HT1080 (cell line): ENCODE measurements at regions not wholly inside any gene's neighbourhood (a gene's known extent, or its start where the extent isn't known, plus 50 kb on each side); places are given as distances from the start of the nearest gene placed in this dataset.

Experiments
- DNase-seq: peaks from one replicate; pipeline ENCODE4 v3.0.0-alpha.2; 2015; ENCODE audit warnings: low read depth

DNA sequence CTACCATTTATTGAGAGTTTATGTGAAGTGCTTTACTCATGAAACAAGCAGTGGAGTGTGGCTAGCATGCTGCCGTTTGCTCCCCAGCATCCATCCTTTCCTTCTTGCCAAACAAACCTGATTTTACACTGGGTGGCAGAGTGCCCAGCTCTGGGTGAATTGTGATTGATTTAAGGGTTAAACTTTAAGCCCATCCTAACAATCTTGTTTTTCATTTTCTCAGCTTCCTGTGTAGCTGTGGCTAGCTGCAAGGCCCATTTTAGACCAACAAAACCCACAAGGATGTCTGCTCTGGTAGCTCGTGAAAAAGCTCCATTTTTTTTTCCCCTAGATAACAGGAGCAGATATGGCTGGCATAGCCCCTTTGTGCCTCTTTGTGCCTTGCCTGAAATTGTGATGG lies 77.7 kb upstream of the KCNG1 start:
- DNase-seq, result no peak

DNA sequence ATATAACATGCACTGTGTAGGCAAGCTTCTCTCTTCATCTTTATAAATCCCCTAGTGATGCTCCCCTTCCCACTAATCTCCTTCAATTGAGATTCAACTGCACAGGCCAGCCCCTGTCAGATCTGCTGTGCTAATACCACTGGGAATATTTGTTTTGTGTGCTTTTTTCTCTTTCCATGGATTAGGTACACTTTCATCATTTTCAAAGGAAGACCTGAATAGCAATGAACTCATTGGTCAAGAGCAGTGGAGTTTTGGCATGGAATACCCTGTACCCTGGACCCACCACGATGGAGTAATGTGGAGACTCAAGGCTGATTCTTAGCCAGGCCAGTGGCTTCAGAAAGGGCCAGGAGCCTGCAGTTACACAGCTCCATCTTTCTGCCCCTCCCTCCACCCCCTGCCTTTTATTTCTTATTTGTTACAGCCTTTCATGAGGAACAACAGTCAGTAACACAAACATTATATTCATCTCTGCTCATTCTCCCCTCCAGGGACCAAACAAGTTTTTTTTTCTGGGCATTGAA lies 75.4 kb upstream of the KCNG1 start:
- DNase-seq, result no peak

DNA sequence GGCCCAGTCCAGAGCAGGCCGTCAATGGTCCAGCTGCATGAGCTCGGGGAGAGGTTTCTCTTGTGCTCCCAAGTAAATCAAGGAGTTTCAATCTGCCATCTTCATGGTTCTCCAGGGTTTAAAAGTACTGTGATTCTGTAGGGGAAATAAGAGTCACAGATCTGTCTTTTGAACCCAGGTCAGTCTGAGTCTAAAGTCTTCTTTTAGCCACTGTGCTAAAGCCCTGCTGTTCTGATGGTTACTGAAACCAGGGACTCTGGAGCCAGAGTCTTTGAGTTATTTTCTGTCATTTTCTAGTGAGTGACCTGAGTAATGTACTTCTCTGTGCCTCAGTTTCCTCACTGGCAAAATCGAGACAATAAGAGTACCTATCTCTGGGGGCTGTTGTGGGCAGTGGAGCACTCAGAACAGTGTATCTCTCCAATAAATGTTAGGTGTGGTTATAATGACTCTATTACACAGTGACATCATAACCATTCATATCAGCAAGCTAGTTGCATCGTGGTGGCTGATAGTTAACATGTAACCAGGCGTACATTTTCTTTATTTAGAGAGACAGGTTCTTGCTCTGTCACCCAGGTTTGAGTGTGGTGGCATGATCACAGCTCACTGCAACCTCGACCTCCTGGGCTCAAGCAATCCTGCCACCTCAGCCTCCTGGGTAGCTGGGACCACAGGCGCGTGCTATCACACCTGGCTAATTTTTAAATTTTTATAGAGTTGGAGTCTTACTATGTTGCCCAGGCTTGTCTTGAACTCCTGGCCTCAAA lies 74.6 kb upstream of the KCNG1 start:
- DNase-seq, result no peak

DNA sequence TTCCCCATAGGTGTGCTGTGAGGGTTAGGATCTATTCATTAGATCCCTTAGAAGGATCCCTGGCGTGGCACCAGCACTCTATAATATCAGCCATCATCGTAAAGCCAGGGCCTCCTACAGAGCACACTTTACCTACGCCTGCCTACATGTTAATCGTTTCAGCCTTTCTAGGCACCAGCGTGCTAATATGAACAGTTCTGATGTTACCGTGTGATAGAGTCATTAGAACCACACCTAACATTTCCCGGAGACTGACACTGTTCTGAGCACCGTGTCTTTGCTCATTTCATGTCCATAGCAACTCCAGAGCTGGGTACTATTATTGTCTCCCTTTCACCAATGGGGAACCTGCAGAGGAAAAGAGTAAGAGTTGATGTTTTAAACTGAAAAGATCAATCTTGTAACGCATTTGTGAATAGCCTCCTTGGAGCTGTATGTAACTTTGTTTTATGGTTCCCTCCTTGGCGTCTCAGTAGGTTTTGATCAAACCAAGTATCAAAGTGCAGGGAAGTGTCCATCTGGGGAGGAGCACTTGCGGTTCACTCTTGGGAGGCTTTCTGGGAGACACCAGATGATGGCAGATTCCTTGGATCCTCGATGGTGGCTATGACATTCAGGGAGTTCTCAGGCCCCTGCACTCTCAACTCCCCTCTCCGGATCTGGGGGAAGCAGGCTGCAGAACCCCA lies 73.8 kb upstream of the KCNG1 start:
- no peak for DNase-seq

DNA sequence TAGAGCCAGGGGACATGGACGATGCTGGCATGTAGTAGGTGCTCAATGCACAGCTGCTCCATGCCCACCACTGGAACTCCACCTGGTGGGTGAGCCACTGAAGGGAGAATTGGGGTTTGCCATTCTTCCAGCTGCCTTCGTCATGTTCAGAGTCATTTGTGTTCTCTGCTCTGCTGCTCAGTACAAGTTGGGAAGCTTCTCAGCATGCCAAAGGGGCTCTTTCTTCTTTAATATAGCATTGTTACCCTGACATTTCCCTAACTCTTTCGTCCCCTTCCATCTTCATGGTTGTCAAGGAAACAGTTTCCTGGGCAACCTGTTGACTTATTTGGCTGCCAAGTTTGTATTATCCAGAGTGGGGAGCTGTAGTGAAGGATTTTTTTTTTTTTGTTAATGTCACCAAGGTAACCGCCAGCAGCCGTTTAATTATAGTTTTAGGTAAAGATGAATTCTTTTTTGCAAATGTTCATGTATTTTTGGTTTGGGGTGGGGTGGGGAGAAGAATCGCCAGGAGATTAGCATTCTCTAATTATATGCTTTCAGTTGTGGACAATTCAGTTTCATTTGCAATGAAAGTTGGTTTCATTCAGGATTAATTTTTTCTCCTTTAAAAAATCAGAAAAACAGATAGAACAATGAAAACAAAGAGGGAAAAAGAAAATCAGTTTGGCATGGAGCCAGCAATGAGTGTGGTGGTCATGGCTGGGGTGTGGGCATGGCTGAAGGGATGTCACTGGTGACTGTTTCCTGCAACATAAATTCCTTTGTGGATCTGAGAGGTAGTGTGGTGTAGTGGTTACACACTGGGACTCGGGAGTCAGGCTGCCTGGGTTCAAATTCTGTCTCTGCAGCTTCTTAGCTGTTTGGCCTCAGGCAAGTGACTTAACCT lies 73.0 kb upstream of the KCNG1 start:
- DNase-seq, result no peak

DNA sequence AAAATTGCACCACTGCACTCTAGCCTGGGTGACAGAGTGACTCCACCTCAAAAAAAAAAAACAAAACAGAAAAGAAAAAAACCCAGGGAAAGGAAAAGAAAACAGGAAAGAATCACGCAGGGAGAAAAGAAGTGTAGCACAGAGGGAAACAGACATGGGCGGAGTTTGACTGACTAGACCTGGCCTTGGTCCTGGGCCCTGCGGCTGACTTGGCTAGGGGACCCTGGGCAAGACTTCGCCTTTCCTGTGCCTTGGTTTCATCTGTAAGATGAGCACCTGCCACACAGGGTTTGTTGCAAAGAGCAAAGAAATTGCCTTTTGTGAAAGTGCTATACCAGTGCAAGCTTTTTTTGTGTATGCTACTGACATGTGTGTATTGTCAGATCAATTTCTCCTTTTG lies 71.3 kb upstream of the KCNG1 start:
- no peak for DNase-seq

DNA sequence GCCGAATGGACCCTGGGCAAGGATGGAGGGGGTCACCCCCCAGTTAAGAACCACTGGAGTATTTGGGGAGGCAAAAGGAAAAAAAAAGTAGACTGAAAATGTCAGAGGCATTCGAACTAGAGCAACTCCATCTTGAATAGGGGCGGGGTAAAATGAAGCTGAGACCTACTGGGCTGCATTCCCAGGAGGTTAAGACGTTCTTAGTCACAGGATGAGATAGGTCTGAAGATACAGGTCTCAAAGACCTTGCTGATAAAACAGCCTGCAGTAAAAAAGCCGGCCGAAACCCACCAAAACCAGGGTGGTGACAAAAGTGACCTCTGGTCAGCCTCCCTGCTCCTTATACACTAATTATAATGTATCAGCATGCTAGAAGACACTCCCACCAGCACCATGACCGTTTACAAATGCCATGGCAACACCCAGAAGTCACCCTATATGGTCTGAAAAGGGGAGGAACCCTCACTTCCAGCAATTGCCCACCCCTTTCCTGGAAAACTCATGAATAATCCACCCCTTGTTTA lies 70.4 kb upstream of the KCNG1 start:
- no peak for DNase-seq

DNA sequence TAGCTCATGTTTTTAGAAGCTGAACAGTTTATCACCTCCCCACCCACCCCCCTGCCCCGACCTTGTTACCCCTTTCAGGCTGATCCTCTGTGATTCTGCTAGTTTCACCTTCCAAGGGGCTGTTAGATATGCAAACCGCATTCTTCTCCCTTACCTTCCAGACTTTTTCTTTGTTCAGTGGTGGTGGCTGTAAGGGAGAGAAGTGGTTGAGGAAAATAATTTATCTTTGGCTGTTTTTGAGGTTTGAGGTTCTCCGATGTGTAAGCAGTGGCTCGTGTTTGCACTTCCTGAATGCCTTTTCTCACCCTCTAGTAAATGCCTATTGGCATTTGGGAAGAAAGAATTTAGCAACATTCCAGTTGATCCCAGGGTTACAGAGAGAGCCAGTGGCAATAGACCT lies 69.4 kb upstream of the KCNG1 start:
- DNase-seq, result no peak

DNA sequence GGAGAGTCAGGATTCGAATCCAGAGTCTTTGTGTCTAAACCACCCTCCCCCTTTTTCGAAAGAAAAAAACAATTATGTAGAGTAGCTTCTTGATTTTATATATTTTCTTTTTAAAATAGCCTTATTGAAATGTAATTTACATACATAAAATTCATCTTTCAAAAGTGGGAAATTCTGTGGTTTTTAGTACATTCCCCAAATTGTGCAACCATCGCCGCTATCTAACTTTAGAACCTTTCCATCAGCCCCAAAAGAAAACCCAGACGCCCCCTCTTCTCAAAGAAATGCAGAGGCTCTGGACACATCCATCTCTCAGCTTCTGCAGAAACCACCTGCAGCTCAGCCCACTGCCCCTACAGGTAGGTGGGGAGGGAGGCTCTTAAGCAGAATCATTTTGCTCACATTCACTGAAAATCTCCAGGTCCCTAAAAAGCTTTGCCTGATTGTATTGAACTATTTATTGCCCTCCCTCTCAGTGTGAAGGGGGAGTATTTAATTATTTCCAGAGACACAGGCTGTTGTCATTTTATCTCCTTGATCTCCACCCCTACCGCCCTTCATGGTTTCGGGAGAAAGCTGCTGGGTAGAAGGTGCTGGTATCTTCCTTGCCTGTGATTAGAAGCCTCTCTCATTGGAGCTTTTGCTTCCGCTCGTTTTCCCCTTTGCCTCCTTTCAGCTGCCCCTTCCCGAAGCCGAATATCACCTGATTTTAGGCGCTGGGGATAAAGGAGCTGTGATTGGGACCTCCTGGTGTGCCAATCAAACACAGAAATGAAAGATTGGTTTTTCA lies 68.7 kb upstream of the KCNG1 start:
- DNase-seq, result no peak

DNA sequence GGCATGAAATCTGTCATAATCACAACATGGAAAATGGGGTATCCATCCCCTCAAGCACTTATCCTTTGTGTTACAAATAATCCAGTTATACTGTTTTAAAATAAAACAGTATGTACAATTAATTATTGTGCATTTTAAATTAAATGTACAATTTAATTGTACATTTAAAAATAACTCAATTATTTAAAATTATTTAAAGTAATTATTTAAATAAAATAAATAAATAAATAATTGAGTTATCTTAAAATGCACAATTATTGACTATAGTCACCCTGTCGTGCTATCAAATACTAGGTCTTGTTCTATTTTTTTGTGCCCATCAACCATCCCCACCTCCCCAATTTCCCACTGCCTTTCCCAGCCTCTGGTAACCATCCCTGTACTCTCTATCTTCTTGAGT lies 66.9 kb upstream of the KCNG1 start:
- no peak for DNase-seq

DNA sequence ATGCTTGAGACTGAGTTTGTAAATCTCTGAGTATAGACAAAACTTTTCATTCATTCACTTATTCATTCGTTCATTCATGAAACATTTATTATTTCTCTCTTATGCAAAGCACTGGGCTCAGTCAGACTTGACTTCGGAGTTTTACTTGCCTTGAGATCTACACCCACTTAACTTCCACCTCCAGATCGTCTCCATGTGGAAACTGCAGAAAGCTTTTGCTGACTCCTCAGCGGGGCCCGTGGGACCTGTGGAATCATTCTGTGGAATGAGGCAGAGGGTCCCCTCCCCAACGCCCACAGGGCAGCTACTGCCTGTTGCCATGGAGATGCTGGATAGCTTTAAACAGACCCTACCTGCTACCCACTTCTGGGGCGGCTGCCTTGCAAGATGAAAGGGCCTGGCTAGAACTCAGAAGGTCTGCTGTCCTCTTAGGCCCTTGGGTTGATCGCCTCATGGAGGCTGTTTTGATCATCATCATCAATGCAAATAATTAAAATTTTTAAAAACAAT lies 66.4 kb upstream of the KCNG1 start:
- no peak for DNase-seq

DNA sequence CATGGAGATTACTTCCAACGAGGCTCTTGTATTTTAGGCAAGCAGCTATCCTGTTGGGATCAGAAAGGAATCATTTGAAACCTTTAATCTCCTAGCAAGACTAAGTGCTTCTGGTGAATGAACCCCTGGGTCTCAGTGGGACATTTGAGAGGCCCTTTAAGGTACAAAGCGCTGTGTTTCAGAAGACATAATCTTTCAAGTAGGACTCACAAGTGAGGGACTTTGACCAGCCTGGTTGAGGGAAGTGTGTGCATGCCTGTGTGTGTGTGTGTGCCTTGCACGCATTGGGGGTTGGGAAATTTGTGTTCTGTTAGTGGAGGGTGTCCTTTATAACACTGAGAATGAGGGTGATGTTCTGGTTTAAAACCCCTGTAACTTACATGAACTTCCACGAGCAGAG lies 64.4 kb upstream of the KCNG1 start:
- DNase-seq, result no peak

DNA sequence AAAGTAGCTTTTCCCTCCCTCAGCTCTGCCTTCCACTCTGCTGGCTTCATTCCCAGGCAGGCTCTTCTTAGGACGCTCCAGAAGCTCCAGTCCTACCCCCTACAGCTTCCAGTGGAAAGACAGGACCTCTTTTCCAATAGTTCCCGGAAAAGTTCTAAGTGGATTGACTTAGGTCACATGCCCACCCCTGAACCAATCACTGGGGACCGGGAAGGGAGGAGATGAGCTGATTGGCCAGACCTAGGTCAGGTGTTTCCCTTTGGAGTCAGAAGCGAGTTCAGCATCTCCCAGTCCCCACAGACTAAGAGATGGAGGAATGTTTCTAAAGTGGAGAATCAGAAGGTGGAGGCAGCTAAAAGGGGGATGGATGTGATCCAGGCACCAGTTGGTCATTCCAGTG lies 62.9 kb upstream of the KCNG1 start:
- no peak for DNase-seq

DNA sequence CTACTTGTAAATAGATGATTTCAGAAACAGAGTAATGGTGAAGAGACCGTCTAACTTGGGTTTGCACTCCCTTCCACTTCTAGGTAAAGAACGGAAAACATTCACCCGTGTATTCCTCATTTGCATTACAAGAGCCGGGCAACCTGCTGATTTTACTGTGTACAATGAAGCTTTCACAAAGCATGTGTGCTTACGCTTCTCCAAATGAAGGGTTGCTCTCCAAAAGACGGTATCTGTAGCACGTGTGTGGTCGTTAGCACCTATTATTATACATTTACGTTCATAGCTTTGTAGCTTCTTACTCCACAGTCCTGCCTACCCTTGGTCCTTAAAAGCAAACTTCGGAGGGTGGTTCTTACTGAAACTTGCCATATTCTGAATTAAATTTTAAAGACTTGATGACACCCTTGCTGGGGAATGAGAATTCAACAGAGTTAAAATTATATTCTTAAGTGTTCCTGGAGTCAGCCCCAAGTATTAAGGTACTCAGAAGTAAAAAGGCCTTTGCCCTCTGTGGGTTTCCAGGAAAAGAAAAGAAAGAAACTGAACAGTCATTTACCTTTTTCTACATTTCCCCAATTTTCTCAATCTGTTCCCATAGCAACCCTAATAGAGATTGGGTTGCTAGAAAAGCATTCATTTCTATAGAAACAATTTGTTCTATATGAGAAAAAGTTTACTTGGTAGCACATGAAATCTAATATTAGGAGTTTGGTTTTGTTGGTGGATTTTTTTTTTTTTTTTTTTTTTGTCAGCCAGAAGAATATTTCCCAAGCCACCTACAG lies 61.9 kb upstream of the KCNG1 start:
- no peak for DNase-seq

DNA sequence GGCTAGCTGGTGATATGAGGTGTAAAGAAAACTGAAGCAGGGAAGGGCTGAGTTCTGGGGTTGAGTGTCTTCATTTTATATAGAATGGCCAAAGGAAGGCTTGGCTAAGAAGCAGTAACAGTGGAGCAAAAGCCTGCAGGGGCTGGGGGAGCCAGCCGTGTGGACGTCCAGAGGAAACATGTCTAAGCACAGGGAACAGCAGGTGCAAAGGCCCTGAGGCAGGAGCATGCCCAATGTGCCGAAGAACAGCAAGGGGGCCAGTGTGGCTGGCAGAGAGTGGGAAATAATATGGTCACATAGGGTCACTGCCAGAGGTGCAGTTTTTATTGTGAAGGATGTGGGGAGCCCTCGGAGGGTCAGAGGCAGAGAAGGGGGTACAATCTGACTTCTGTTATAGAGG lies 60.5 kb upstream of the KCNG1 start:
- DNase-seq, result no peak

DNA sequence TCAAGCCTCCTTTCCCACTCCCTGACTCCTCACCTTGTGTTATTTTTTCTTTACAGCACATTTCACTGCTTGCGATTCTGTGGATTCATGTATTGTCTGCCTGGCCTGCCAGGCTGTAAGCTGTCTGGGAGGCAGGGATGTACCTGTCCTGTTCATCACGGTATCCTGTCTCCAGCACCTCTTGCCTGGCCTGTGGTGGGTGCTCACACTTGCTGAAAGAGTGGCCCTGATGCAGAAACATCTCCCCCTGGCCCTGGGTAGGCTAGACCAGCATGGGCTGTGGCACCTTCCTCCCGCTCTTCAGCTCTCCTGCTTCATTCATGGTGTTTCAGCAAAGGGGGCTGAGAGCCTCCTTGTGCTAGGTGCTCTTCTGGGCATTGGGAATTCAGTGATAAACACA lies 60.1 kb upstream of the KCNG1 start:
- DNase-seq, result no peak

DNA sequence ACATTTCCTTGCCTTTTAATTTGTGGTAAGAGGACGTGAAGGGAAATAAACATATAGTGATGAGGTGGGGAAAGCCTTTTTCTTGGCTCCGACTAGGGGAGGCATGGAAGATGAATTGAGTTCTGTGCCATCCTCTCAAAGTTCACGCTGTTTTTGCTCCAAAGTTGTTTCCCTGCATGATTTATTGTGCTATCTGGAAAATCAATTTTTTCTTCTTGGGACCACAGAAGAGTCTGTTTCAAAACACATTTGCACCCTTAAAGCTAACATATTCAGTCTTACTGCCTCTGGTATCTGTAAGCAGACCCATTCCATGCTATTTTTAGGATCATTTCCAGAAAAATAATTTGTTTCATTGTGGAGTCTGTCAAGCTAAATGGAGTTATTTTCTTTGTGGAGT lies 57.6 kb upstream of the KCNG1 start:
- DNase-seq, result no peak

DNA sequence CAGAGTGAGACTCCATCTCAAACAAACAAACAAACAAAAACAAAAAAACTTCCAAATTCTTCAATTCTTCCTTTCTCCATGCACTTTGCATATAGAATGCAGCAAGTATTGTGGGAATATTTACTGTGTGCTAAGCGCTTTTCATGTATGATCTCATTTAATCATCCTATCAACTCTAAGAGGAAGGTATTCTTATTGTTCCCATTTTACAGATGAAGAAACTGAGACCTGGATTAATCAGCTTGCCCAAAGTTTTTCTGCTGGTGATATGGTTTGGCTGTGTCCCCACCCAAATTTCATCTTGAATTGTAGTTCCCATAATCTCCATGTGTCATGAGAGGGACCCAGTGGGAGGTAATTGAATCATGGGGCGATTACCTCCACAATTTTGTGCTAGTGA lies 56.6 kb upstream of the KCNG1 start:
- DNase-seq, result no peak

DNA sequence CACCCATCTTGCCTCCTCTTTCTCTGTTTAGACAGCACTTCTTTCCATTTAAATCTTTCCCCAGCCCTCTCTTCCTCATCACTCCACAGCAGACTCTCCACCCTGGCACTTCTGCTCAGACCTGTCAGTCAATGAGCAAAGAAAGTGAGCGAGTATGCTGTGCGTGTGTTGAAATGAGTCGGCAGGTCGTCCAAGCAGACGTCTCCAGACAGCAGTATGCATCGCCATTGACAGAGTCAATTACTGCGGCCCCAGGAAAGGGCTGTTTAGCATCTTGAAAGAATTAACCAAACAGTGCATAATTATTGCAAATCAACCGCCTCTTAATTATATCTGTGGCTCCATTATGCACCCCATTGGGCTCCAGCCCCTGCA lies 54.8 kb upstream of the KCNG1 start:
- no peak for DNase-seq
